ENCODE measurements at regions not wholly inside any gene's neighbourhood (a gene's known extent, or its start where the extent isn't known, plus 50 kb on each side); places are given as distances from the start of the nearest gene placed in this dataset.

DNA sequence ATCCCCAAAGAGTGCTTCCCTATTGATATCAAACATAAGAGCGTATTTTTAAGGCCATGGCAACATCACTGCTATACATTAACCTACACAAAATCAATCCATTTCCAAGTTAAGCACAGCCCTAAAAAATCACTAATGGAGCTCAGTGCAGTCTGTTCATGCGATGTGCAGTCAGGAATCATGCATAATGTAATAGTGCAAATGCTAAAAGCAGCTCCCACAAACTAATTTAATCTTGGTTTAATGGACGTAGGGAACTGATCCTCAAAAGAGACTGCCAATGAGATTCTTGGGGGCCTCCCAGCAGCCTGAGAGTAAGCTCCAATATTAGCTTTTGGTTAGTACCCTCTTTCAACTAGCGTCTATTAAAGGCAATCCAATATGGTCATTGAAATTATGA is 245.9 kb downstream of the TOX3 start:
- TF ChIP-seq CTCF (conservative IDR thresholded peaks at IDR 0.05) = no peak
- no peak for TF ChIP-seq EZH2 (IDR thresholded peaks at IDR 0.05; ENCODE audit: low read depth)
